ENCODE measurements at regions not wholly inside any gene's neighbourhood (a gene's known extent, or its start where the extent isn't known, plus 50 kb on each side); places are given as distances from the start of the nearest gene placed in this dataset.
A peak's percentile ranks its signal among the peaks of the same experiment; 100 is the strongest.

DNA sequence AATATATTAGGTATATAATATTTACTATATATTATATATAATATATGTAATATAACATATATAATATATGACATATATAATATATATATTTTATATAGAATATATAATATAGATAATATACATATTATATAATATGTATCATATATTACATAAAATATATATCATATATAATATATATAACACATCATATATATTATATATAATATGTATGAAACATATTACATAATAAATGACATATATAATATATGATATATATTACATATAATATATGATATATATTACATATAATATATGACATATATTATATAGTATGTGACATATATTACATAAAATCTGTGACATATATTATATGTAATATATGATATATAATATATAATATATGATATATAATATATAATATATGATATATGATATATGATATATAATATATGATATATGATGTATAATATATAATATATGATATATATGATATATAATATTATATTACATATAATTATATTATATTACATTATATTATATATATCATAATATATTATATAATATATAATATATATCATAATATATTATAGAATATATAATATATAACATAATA, 119.5 kb upstream of the RIMBP3 start:
- no peak for DNase-seq (ENCODE audit: low read depth in 2 of 2)

DNA sequence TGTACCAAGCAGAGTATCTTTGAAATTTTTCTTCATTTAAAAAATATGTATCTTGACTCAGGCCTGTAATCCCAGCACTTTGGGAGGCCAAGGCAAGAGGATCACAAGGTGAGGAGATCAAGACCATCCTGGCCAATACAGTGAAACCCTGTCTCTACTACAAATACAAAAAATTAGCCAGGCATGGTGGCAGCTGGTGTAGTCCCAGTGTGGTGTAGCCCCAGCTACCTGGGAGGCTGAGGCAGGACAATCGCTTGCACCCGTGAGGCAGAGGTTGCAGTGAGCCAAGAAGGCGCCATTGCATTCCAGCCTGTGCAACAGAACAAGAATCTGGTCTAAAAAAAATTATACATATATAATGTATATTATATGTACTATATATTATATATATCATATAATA, 118.7 kb upstream of the RIMBP3 start:
- peak in 1 of 2 donors; percentile 87 for DNase-seq (ENCODE audit: low read depth in 2 of 2)

Measured in dermis microvascular lymphatic vessel endothelial cell (primary cell).